ENCODE measurements at regions not wholly inside any gene's neighbourhood (a gene's known extent, or its start where the extent isn't known, plus 50 kb on each side); places are given as distances from the start of the nearest gene placed in this dataset.

DNA sequence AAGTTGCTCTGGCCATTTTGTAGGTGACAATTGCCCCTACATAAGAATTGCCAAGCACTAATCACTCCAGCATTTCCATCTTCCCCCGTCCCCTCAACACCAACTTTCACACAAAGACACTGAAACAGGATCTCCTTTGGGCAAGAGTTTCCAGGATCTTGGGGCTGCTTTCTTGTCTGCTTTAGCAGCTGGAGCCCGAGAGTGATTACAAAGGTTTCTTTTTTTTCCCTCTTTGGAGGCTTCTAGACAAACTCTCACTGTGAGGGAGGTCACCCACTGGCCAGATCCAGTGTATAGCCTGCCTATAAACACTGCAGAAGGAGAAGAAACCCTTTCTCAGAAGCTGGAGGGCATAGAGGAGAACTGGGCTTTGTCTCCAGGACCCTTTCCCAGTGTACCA, 92.5 kb downstream of the APIP start (continued):
- TF ChIP-seq ELF1 (IDR thresholded peaks at IDR 0.05; ENCODE audit: borderline replicate concordance, low read depth) (no peak), EZH2phosphoT487 (IDR thresholded peaks at IDR 0.05; ENCODE audit: borderline replicate concordance) (no peak), POLR2A (IDR thresholded peaks at IDR 0.05; ENCODE audit: borderline replicate concordance, extremely low read depth, insufficient read depth, insufficient read length) (no peak), ZFX (IDR thresholded peaks at IDR 0.05) (no peak), EGR1 (IDR thresholded peaks at IDR 0.05; ENCODE audit: low read depth) (no peak), EZH2 (IDR thresholded peaks at IDR 0.05) (no peak), SIN3A (IDR thresholded peaks at IDR 0.05; ENCODE audit: low read depth) (no peak)
- TF ChIP-seq, protein P1, sequence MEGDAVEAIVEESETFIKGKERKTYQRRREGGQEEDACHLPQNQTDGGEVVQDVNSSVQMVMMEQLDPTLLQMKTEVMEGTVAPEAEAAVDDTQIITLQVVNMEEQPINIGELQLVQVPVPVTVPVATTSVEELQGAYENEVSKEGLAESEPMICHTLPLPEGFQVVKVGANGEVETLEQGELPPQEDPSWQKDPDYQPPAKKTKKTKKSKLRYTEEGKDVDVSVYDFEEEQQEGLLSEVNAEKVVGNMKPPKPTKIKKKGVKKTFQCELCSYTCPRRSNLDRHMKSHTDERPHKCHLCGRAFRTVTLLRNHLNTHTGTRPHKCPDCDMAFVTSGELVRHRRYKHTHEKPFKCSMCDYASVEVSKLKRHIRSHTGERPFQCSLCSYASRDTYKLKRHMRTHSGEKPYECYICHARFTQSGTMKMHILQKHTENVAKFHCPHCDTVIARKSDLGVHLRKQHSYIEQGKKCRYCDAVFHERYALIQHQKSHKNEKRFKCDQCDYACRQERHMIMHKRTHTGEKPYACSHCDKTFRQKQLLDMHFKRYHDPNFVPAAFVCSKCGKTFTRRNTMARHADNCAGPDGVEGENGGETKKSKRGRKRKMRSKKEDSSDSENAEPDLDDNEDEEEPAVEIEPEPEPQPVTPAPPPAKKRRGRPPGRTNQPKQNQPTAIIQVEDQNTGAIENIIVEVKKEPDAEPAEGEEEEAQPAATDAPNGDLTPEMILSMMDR (IDR thresholded peaks at IDR 0.05 in 2 of 3, conservative IDR thresholded peaks at IDR 0.05 in 1 of 3; ENCODE audit: borderline replicate concordance in 1 of 3, insufficient read depth in 1 of 3, low read depth in 2 of 3, low read length in 2 of 3): no peak

DNA sequence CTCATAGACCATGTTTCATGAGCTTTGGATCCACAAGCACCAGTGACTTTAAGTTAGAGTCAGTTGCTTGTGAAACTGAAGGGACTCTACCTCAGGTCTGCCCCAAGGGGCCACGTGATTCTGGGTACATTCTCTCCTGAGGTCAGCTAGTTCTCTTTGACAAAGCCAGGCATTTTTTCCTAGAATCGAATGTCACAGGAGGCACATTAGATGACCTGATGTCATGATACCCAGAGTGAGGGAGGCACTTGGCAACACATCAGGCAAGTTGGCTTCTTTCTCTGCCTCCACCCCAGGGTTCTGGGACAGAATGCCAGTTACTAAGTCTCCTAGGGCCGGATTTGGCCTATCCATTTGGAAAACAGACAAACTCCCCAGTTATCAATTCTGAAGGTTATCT, 93.0 kb downstream of the APIP start:
- H3K36me3 ChIP-seq (ENCODE audit: control insufficient read depth in 1 of 2, insufficient read depth in 2 of 2, low read length in 2 of 2): no peaks in the 10 kb centered on the region
- ATAC-seq (no peak), DNase-seq (ENCODE audit: low read depth, low spot score) (no peak)
- POLR2A ChIA-PET: no interaction called here
- H3K4me1 ChIP-seq (ENCODE audit: control insufficient read depth in 1 of 2, insufficient read depth in 2 of 2, low read length in 2 of 2): peaks cover 10 to 38% of the 10 kb centered on the region in 2 experiments; a peak in 3 of 4 replicates
- H3K4me2 ChIP-seq (ENCODE audit: low read length): no peak overlapping the region
- intact Hi-C loops (cut with micrococcal nuclease): no loop called here
- H4K20me1 ChIP-seq (ENCODE audit: insufficient read depth): no peaks in the 10 kb centered on the region
- no peak overlapping the region for H3K27ac ChIP-seq (ENCODE audit: low read depth, low read length)
- H3K9me3 ChIP-seq (ENCODE audit: control insufficient read depth in 1 of 2, insufficient read depth in 1 of 2, low read depth in 1 of 2, low read length in 2 of 2): no peaks in the 10 kb centered on the region
- no peaks in the 10 kb centered on the region for H3K9me2 ChIP-seq (ENCODE audit: insufficient read depth)
- H3K4me3 ChIP-seq (replicated peaks in 1 of 2; ENCODE audit: low read depth in 1 of 2, low read length in 2 of 2): no peak overlapping the region
- no peaks in the 10 kb centered on the region for H3K79me2 ChIP-seq (ENCODE audit: insufficient read depth, low read length)
- H3K9ac ChIP-seq (ENCODE audit: low read length): no peak overlapping the region
- RAD21 ChIA-PET (ENCODE audit: low non-redundant PET in 1 of 2, low total read pairs in 2 of 2, uncharacterized antibody in 2 of 2, unreplicated experiment in 2 of 2): no interaction called here
- no peak overlapping the region for H2AFZ ChIP-seq (ENCODE audit: low read depth, low read length, poor library complexity, severe bottlenecking)
- TF ChIP-seq RAD21 (IDR thresholded peaks at IDR 0.05; ENCODE audit: low read depth): no peak
- no peak for TF ChIP-seq TCF7L2 (IDR thresholded peaks at IDR 0.05; ENCODE audit: borderline replicate concordance, extremely low read depth, insufficient read depth, insufficient read length)
- no peak for TF ChIP-seq CBX3 (IDR thresholded peaks at IDR 0.05; ENCODE audit: low read depth)
- H3K27me3 ChIP-seq (ENCODE audit: insufficient read depth, low read length): no peaks in the 10 kb centered on the region
- BruUV-seq (replicated peaks): no TSS peak
- CTCF ChIA-PET: interaction anchor here (1.2 kb wide), 1 partner anchor 33 kb away, joined by 3 read pairs; no protein-coding TSS in a partner anchor
